ENCODE measurements at regions not wholly inside any gene's neighbourhood (a gene's known extent, or its start where the extent isn't known, plus 50 kb on each side); places are given as distances from the start of the nearest gene placed in this dataset.
"Not testable (repeated sequence)": the region's sequence is repeated elsewhere in the genome, so short reads cannot be mapped to it uniquely, and the experiment has no call there.

GRCh38 chr2:88885679-88886416 lies 194.4 kb downstream of the RPIA start:
- in situ Hi-C loops (cut with MboI; ENCODE audit: low sequenced_read_pairs in 4 of 4) (no loop called here), intact Hi-C loops (cut with DNase I; ENCODE audit: low total_unique reads) (no loop called here)

GRCh38 chr2:88887466-88887865 lies 196.0 kb downstream of the RPIA start:
- H3K27ac ChIP-seq; H3K4me3 ChIP-seq; intact Hi-C loops (cut with DNase I; ENCODE audit: low total_unique reads); ATAC-seq; H3K4me1 ChIP-seq; DNase-seq; H3K36me3 ChIP-seq; H3K27me3 ChIP-seq; in situ Hi-C loops (cut with MboI; ENCODE audit: low sequenced_read_pairs in 4 of 4); H3K9me3 ChIP-seq: not testable (repeated sequence)

More at GRCh38 chr2:88885679-88886416, 194.4 kb downstream of the RPIA start:
- no peaks in the 10 kb centered on the region for H3K27me3 ChIP-seq
- no peak overlapping the region for H3K4me3 ChIP-seq
- H3K9me3 ChIP-seq: no peaks in the 10 kb centered on the region
- no peak overlapping the region for H3K27ac ChIP-seq
- DNase-seq (no peak), ATAC-seq (no peak)
- no peak for TF ChIP-seq POLR2A (IDR thresholded peaks at IDR 0.05)
- H3K4me1 ChIP-seq: peaks cover 0 to under 1% of the 10 kb centered on the region in 2 donors
- H3K36me3 ChIP-seq: no peaks in the 10 kb centered on the region

- Histone ChIP-seq H3K36me3 (no peaks in the 10 kb centered on the region), H3K27me3 (no peaks in the 10 kb centered on the region), H3K27ac (no peak overlapping the region), H3K4me1 (no peaks in the 10 kb centered on the region), H3K4me3 (no peak overlapping the region), H3K9me3 (no peaks in the 10 kb centered on the region)
- no peak for TF ChIP-seq POLR2A (IDR thresholded peaks at IDR 0.05)
- TF ChIP-seq CTCF (IDR thresholded peaks at IDR 0.05 in 4 of 5, conservative IDR thresholded peaks at IDR 0.05 in 1 of 5): no peak
- ATAC-seq: no peak
- no peak for DNase-seq
- intact Hi-C loops (cut with DNase I; ENCODE audit: low total_unique reads): no loop called here
- in situ Hi-C loops (cut with MboI; ENCODE audit: low sequenced_read_pairs in 4 of 4): no loop called here
Observed at GRCh38 chr2:88892207-88892606, 200.7 kb downstream of the RPIA start.

GRCh38 chr2:88892788-88893187 lies 201.3 kb downstream of the RPIA start:
- no peaks in the 10 kb centered on the region for H3K9me3 ChIP-seq
- H3K4me3 ChIP-seq: no peak overlapping the region
- H3K27ac ChIP-seq: no peak overlapping the region
- DNase-seq (no peak), ATAC-seq (no peak)
- intact Hi-C loops (cut with DNase I; ENCODE audit: low total_unique reads) (no loop called here), in situ Hi-C loops (cut with MboI; ENCODE audit: low sequenced_read_pairs in 4 of 4) (no loop called here)
- TF ChIP-seq CTCF (IDR thresholded peaks at IDR 0.05 in 4 of 5, conservative IDR thresholded peaks at IDR 0.05 in 1 of 5) (no peak), POLR2A (IDR thresholded peaks at IDR 0.05) (no peak)
- H3K27me3 ChIP-seq: no peaks in the 10 kb centered on the region
- H3K4me1 ChIP-seq: no peaks in the 10 kb centered on the region
- no peaks in the 10 kb centered on the region for H3K36me3 ChIP-seq

GRCh38 chr2:88896971-88897370 lies 205.5 kb downstream of the RPIA start:
- Histone ChIP-seq H3K9me3 (no peaks in the 10 kb centered on the region), H3K4me3 (no peak overlapping the region), H3K36me3 (no peaks in the 10 kb centered on the region), H3K4me1 (no peaks in the 10 kb centered on the region), H3K27ac (no peak overlapping the region), H3K27me3 (peaks cover 0 to 5% (median 3%) of the 10 kb centered on the region in 3 donors)
- no peak for TF ChIP-seq CTCF (IDR thresholded peaks at IDR 0.05 in 4 of 5, conservative IDR thresholded peaks at IDR 0.05 in 1 of 5)
- TF ChIP-seq POLR2A (IDR thresholded peaks at IDR 0.05): no peak
- in situ Hi-C loops (cut with MboI; ENCODE audit: low sequenced_read_pairs in 4 of 4) (no loop called here), intact Hi-C loops (cut with DNase I; ENCODE audit: low total_unique reads) (no loop called here)
- DNase-seq (no peak), ATAC-seq (no peak)

- Histone ChIP-seq H3K4me3 (no peak overlapping the region), H3K4me1 (no peaks in the 10 kb centered on the region), H3K36me3 (no peaks in the 10 kb centered on the region), H3K27ac (no peak overlapping the region), H3K27me3 (peaks cover 0 to 5% (median 3%) of the 10 kb centered on the region in 3 donors), H3K9me3 (no peaks in the 10 kb centered on the region)
- DNase-seq (no peak), ATAC-seq (no peak)
- TF ChIP-seq POLR2A (IDR thresholded peaks at IDR 0.05): no peak
- TF ChIP-seq CTCF (IDR thresholded peaks at IDR 0.05 in 4 of 5, conservative IDR thresholded peaks at IDR 0.05 in 1 of 5): no peak
- intact Hi-C loops (cut with DNase I; ENCODE audit: low total_unique reads): no loop called here
- in situ Hi-C loops (cut with MboI; ENCODE audit: low sequenced_read_pairs in 4 of 4): no loop called here
Observed at GRCh38 chr2:88897715-88898114, 206.2 kb downstream of the RPIA start.

All from gastrocnemius medialis (tissue), 4 donors.